WERI-Rb-1 (cell line): ENCODE measurements at regions not wholly inside any gene's neighbourhood (a gene's known extent, or its start where the extent isn't known, plus 50 kb on each side); places are given as distances from the start of the nearest gene placed in this dataset.

Source experiments
- DNase-seq: peaks from one replicate; pipeline ENCODE4 v3.0.0-alpha.2; 2020
- H3K27ac ChIP-seq: fragments of 250-450 bp; sonication (Bioruptor Pico); 2 replicates; pipeline ENCODE4 v1.5.1; 2020; ENCODE audit warnings: mild to moderate bottlenecking, moderate library complexity
- H3K27me3 ChIP-seq: fragments of 250-450 bp; sonication (Bioruptor Pico); 2 replicates; pipeline ENCODE4 v1.5.1; 2021; ENCODE audit warnings: mild to moderate bottlenecking, low read depth, moderate library complexity; ENCODE audit not compliant: insufficient read depth, severe bottlenecking
- H3K36me3 ChIP-seq: fragments of 250-450 bp; sonication (Bioruptor Pico); 2 replicates; pipeline ENCODE4 v1.5.1; 2020; ENCODE audit warnings: mild to moderate bottlenecking, moderate library complexity
- H3K4me3 ChIP-seq: 2 replicates; pipeline ENCODE4 v1.5.1; 2011; ENCODE audit warnings: low read depth, mild to moderate bottlenecking, control low read depth, low read length
- H3K9me3 ChIP-seq: fragments of 250-450 bp; sonication (Bioruptor Pico); 2 replicates; pipeline ENCODE4 v1.5.1; 2021; ENCODE audit warnings: mild to moderate bottlenecking, moderate library complexity; ENCODE audit not compliant: severe bottlenecking
- CTCF ChIP-seq: IDR thresholded peaks from 2 replicates; pipeline ENCODE4 v1.5.1; 2011; ENCODE audit warnings: low read depth, mild to moderate bottlenecking, control low read depth, inconsistent platforms, low read length

GRCh38 chr2:181203412-181203811 is 223.0 kb downstream of the UBE2E3 start:
- Histone ChIP-seq H3K4me3 (no peak overlapping the region), H3K36me3 (no peaks in the 10 kb centered on the region), H3K9me3 (peaks cover 3% of the 10 kb centered on the region), H3K27me3 (no peaks in the 10 kb centered on the region), H3K27ac (no peak overlapping the region)
- TF ChIP-seq CTCF = no peak
- DNase-seq = no peak

DNA sequence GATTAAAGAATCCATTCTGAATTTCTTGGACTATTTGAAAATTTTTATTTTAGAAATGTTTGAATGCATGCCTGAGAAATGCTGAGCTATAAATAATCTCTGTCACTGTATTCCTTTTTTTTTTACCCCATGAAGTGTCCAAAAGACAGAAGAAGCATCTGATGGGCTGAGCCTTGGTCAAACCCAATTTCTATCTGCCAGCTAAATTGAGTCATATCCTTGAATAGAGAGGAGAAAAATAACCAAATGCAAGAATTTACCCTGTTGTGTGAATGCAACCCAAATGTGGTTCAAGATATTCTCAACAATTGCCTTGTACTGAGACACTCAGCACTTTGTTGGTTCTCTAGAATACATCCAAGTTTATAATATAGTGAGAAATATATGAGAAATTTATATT is 223.5 kb downstream of the UBE2E3 start:
- peaks cover 3% of the 10 kb centered on the region for H3K9me3 ChIP-seq
- no peak overlapping the region for H3K4me3 ChIP-seq
- no peaks in the 10 kb centered on the region for H3K27me3 ChIP-seq
- no peak overlapping the region for H3K27ac ChIP-seq
- no peak for DNase-seq
- H3K36me3 ChIP-seq = no peaks in the 10 kb centered on the region
- TF ChIP-seq CTCF = no peak

- Histone ChIP-seq H3K36me3 (no peaks in the 10 kb centered on the region), H3K4me3 (no peak overlapping the region), H3K27me3 (no peaks in the 10 kb centered on the region), H3K27ac (no peak overlapping the region), H3K9me3 (no peaks in the 10 kb centered on the region)
- TF ChIP-seq CTCF = no peak
- DNase-seq = no peak
These were observed 238.0 kb downstream of the UBE2E3 start for GRCh38 chr2:181218401-181218821.

- no peaks in the 10 kb centered on the region for H3K9me3 ChIP-seq
- no peak overlapping the region for H3K4me3 ChIP-seq
- no peaks in the 10 kb centered on the region for H3K36me3 ChIP-seq
- no peak for TF ChIP-seq CTCF
- no peaks in the 10 kb centered on the region for H3K27me3 ChIP-seq
- DNase-seq = no peak
- H3K27ac ChIP-seq = no peak overlapping the region
These were observed 234.0 kb upstream of the ITGA4 start for GRCh38 chr2:181223234-181223633.

GRCh38 chr2:181224866-181225265 is 232.3 kb upstream of the ITGA4 start:
- Histone ChIP-seq H3K4me3 (no peak overlapping the region), H3K27me3 (no peaks in the 10 kb centered on the region), H3K36me3 (no peaks in the 10 kb centered on the region), H3K9me3 (no peaks in the 10 kb centered on the region), H3K27ac (no peak overlapping the region)
- TF ChIP-seq CTCF = no peak
- no peak for DNase-seq

DNA sequence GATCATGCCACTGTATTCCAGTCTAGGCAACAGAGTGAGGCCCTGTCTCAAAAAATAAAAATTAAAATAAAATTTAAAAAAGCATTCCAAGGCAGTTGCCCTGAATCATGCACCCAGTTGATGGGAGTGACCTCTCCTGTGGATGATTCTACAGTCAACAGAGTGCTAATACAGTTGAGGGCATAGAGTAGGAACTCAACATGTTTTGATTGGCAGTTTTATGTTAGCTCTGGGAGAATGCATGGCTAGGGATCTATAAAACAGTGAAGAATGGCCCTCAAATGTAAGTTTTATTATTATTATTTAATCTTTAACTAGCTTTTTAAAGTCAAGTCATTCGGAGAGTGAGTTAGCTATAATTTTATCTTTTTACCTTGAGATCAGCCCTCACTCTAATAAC is 228.5 kb upstream of the ITGA4 start:
- Histone ChIP-seq H3K9me3 (no peaks in the 10 kb centered on the region), H3K27ac (no peak overlapping the region), H3K4me3 (no peak overlapping the region), H3K36me3 (no peaks in the 10 kb centered on the region), H3K27me3 (no peaks in the 10 kb centered on the region)
- TF ChIP-seq CTCF = no peak
- no peak for DNase-seq
